H1 (cell line): ENCODE measurements at regions not wholly inside any gene's neighbourhood (a gene's known extent, or its start where the extent isn't known, plus 50 kb on each side); places are given as distances from the start of the nearest gene placed in this dataset.

Experiments used
- CTCF ChIA-PET: fragments of 300-600 bp; sonication (Branson Sonifier 250); formaldehyde crosslinking; loops from one replicate; lab custom pipeline; 2021; ENCODE audit not compliant: partially characterized antibody; lab: Charles Lee
- POLR2A ChIA-PET: fragments of 300-600 bp; sonication (Branson Sonifier 250); formaldehyde crosslinking; loops from one replicate; lab custom pipeline; 2021; ENCODE audit warnings: inconsistent platforms; ENCODE audit not compliant: partially characterized antibody; lab: Charles Lee
- DNase-seq, 2 experiments: peaks; one replicate each; pipeline versions ENCODE4 v3.0.0 to v3.0.0-alpha.2; 2010 to 2022; ENCODE audit warnings: low spot score in 2 of 2, low read depth in 1 of 2, mixed read lengths in 1 of 2
- FAIRE-seq: peaks from 2 replicates; lab custom pipeline; 2011; peaks lifted over from hg19 to GRCh38; lab: Jason Lieb, UNC
- H2AFZ ChIP-seq: 2 replicates; pipeline ENCODE4 v1.8.1; 2012; ENCODE audit warnings: low read length, inconsistent platforms
- H2AK5ac ChIP-seq: 2 replicates; pipeline ENCODE4 v1.6.1; 2013; ENCODE audit warnings: low read depth, low read length
- H2BK120ac ChIP-seq: replicated peaks from 2 replicates; pipeline ENCODE3; 2013; ENCODE audit warnings: low read depth, low read length, inconsistent platforms
- H2BK12ac ChIP-seq: 2 replicates; pipeline ENCODE4 v1.6.1; 2013; ENCODE audit warnings: low read depth, low read length
- H2BK15ac ChIP-seq: 2 replicates; pipeline ENCODE4 v1.6.1; 2013; ENCODE audit warnings: low read length
- H2BK20ac ChIP-seq: 2 replicates; pipeline ENCODE4 v1.6.1; 2013; ENCODE audit warnings: low read length
- H2BK5ac ChIP-seq: 2 replicates; pipeline ENCODE4 v1.6.1; 2013; ENCODE audit warnings: low read depth, low read length
- H3K14ac ChIP-seq: 2 replicates; pipeline ENCODE4 v1.6.1; 2013; ENCODE audit warnings: inconsistent platforms; ENCODE audit not compliant: insufficient read length
- H3K18ac ChIP-seq: 2 replicates; pipeline ENCODE4 v1.6.1; 2013; ENCODE audit warnings: low read length; ENCODE audit errors: extremely low read depth
- H3K23ac ChIP-seq: 2 replicates; pipeline ENCODE4 v1.6.1; 2013; ENCODE audit warnings: inconsistent platforms; ENCODE audit not compliant: insufficient read length
- H3K23me2 ChIP-seq: 2 replicates; pipeline ENCODE4 v1.6.1; 2013; ENCODE audit warnings: low read depth, low read length
- H3K27ac ChIP-seq: 2 replicates; pipeline ENCODE4 v1.6.1; 2011; ENCODE audit warnings: low read depth, low read length, inconsistent platforms
- H3K27me3 ChIP-seq, 4 experiments: replicated peaks in 1 of 4; 1 replicate in 1 of 4; 2 replicates in 3 of 4; pipeline versions ENCODE4 v1.6.1 to v1.8.1; 2011 to 2013; ENCODE audit warnings: low read length in 3 of 4, mild to moderate bottlenecking in 3 of 4, inconsistent platforms in 2 of 4, mixed read lengths in 2 of 4, moderate library complexity in 1 of 4; ENCODE audit not compliant: control insufficient read depth in 3 of 4, insufficient read depth in 3 of 4; ENCODE audit errors: extremely low read depth in 1 of 4
- H3K36me3 ChIP-seq, 4 experiments: 2 replicates each; pipeline versions ENCODE4 v1.6.1 to v1.8.1; 2011 to 2013; ENCODE audit warnings: mild to moderate bottlenecking in 4 of 4, low read length in 3 of 4, moderate library complexity in 2 of 4, control low read depth in 1 of 4, inconsistent platforms in 1 of 4; ENCODE audit not compliant: insufficient read depth in 4 of 4, control insufficient read depth in 2 of 4
- H3K4ac ChIP-seq: replicated peaks from 2 replicates; pipeline ENCODE3; 2013; ENCODE audit warnings: low read length, low read depth, mixed read lengths, inconsistent platforms; ENCODE audit not compliant: insufficient read length
- H3K4me1 ChIP-seq, 4 experiments: replicated peaks in 1 of 4; 1 replicate in 1 of 4; 2 replicates in 3 of 4; pipeline versions ENCODE4 v1.6.1 to v1.8.1; 2011 to 2013; ENCODE audit warnings: low read length in 3 of 4, inconsistent platforms in 2 of 4, mixed read lengths in 1 of 4; ENCODE audit not compliant: insufficient read depth in 4 of 4, control insufficient read depth in 3 of 4
- H3K4me2 ChIP-seq, 2 experiments: 2 replicates each; pipeline versions ENCODE4 v1.6.1 to v1.8.1; 2011 to 2013; ENCODE audit warnings: low read depth in 2 of 2, low read length in 2 of 2, control low read depth in 1 of 2, inconsistent platforms in 1 of 2, mild to moderate bottlenecking in 1 of 2; ENCODE audit not compliant: insufficient read depth in 1 of 2
- H3K4me3 ChIP-seq, 4 experiments: fragments of 200-600, 300-600 bp in 1 of 4; sonication (generic), shearing (Covaris generic), sonication (Bioruptor Twin) in 1 of 4; 2 replicates each; pipeline versions ENCODE4 v1.5.1 to v1.8.1; 2011 to 2016; ENCODE audit warnings: low read length in 4 of 4, low read depth in 3 of 4, control low read depth in 2 of 4, inconsistent platforms in 2 of 4, mild to moderate bottlenecking in 2 of 4, mixed read lengths in 1 of 4, moderate library complexity in 1 of 4; ENCODE audit not compliant: insufficient read depth in 2 of 4; ENCODE audit errors: extremely low read depth in 1 of 4
- H3K56ac ChIP-seq: replicated peaks from 2 replicates; pipeline ENCODE3; 2013; ENCODE audit warnings: low read depth, mild to moderate bottlenecking, mixed read lengths, low read length, inconsistent platforms; ENCODE audit not compliant: insufficient read length
- H3K79me1 ChIP-seq: 2 replicates; pipeline ENCODE4 v1.6.1; 2013; ENCODE audit warnings: low read depth, low read length, control low read depth
- H3K79me2 ChIP-seq, 2 experiments: 2 replicates each; pipeline versions ENCODE4 v1.6.1 to v1.8.1; 2012 to 2013; ENCODE audit warnings: low read length in 2 of 2, mild to moderate bottlenecking in 2 of 2, inconsistent platforms in 1 of 2; ENCODE audit not compliant: insufficient read depth in 2 of 2, control insufficient read depth in 1 of 2
- H3K9ac ChIP-seq, 4 experiments: replicated peaks in 1 of 4; 1 replicate in 1 of 4; 2 replicates in 3 of 4; pipeline versions ENCODE4 v1.6.1 to v1.8.1; 2011 to 2013; ENCODE audit warnings: low read depth in 3 of 4, low read length in 3 of 4, control low read depth in 2 of 4, mild to moderate bottlenecking in 2 of 4, moderate library complexity in 2 of 4, inconsistent platforms in 1 of 4; ENCODE audit errors: extremely low read depth in 1 of 4
- H3K9me3 ChIP-seq, 2 experiments: 2 replicates each; pipeline versions ENCODE4 v1.6.1 to v1.8.1; 2012 to 2013; ENCODE audit warnings: mild to moderate bottlenecking in 2 of 2, moderate library complexity in 2 of 2, control low read depth in 1 of 2, inconsistent platforms in 1 of 2, low read depth in 1 of 2, low read length in 1 of 2, mixed read lengths in 1 of 2; ENCODE audit not compliant: insufficient read depth in 2 of 2
- H4K20me1 ChIP-seq, 2 experiments: replicated peaks in 1 of 2; 2 replicates each; pipeline versions ENCODE3 to v1.8.1; 2011 to 2013; ENCODE audit warnings: inconsistent platforms in 2 of 2, low read length in 2 of 2, mild to moderate bottlenecking in 1 of 2; ENCODE audit not compliant: insufficient read depth in 2 of 2, control insufficient read depth in 1 of 2
- H4K5ac ChIP-seq: 2 replicates; pipeline ENCODE4 v1.6.1; 2013; ENCODE audit warnings: low read length, low read depth, mixed read lengths, inconsistent platforms; ENCODE audit not compliant: insufficient read length
- H4K8ac ChIP-seq: 2 replicates; pipeline ENCODE4 v1.8.0; 2013; ENCODE audit warnings: mild to moderate bottlenecking, moderate library complexity, low read length, inconsistent platforms; ENCODE audit not compliant: insufficient read depth; ENCODE audit errors: extremely low read depth
- H4K91ac ChIP-seq: replicated peaks from 2 replicates; pipeline ENCODE3; 2013; ENCODE audit warnings: low read length, mixed read lengths, inconsistent platforms; ENCODE audit not compliant: insufficient read length
- BCL11A ChIP-seq, 2 experiments: IDR thresholded peaks; one replicate each; pipeline ENCODE4 v1.6.1; 2011; ENCODE audit warnings: low read depth in 2 of 2, low read length in 2 of 2, mild to moderate bottlenecking in 2 of 2
- CEBPB ChIP-seq: IDR thresholded peaks from 2 replicates; pipeline ENCODE4 v1.6.1; 2012; ENCODE audit warnings: low read depth, low read length
- JUN ChIP-seq: IDR thresholded peaks from 2 replicates; pipeline ENCODE4 v1.6.1; 2011; ENCODE audit warnings: low read depth, mild to moderate bottlenecking, improper control_type of control experiment, low read length
- SRF ChIP-seq: IDR thresholded peaks from 2 replicates; pipeline ENCODE4 v1.6.1; 2011; ENCODE audit warnings: mild to moderate bottlenecking, low read depth, low read length, moderate library complexity
- TAF7 ChIP-seq: optimal IDR thresholded peaks from 2 replicates; pipeline ENCODE3; 2011; ENCODE audit warnings: low read depth, mild to moderate bottlenecking, inconsistent platforms, low read length, moderate library complexity, borderline replicate concordance
- TEAD4 ChIP-seq: IDR thresholded peaks from 2 replicates; pipeline ENCODE4 v1.6.1; 2012; ENCODE audit warnings: low read depth, low read length, inconsistent platforms, mixed read lengths
- WGBS, 2 experiments: shearing (Covaris generic) in 1 of 2; methylation state at CpG; one replicate each; pipeline versions ENCODE4 v1.1.6 to v1.1.7; 2013 to 2015; ENCODE audit warnings: low lambda C conversion rate in 2 of 2, mixed read lengths in 2 of 2, inconsistent platforms in 1 of 2, low coverage in 1 of 2, missing lambda C conversion rate in 1 of 2; ENCODE audit not compliant: insufficient replicate concordance in 2 of 2, insufficient coverage in 1 of 2, insufficient read length in 1 of 2; ENCODE audit errors: extremely low coverage in 1 of 2, missing lambda C conversion rate in 1 of 2; 5-methylcytosine and 5-hydroxymethylcytosine counted together

- no peak overlapping the region for H2AFZ ChIP-seq
- 81% methylated on average over 13 of the region's 13 CpGs; no CpG with 5 or more reads in 1 of the 2 experiments for WGBS, 2 experiments
- FAIRE-seq = no peak
Observed at GRCh38 chr22:48096851-48097665, 1334.6 kb downstream of the TBC1D22A start.

More at GRCh38 chr22:48096851-48097665, 1334.6 kb downstream of the TBC1D22A start:
- H3K4me1 ChIP-seq = peaks cover 0 to 9% (median 0%) of the 10 kb centered on the region in 4 experiments; a peak in 2 of 7 replicates
- no peak overlapping the region for H3K9ac ChIP-seq
- no peak overlapping the region for H2BK20ac ChIP-seq
- H2BK5ac ChIP-seq = no peak overlapping the region
- no peaks in the 10 kb centered on the region for H3K23me2 ChIP-seq
- CTCF ChIA-PET = interaction anchor here (0.6 kb wide), 1 partner anchor 278 kb away, joined by 3 read pairs; no protein-coding TSS in a partner anchor
- no peak overlapping the region for H3K18ac ChIP-seq
- H3K27me3 ChIP-seq = no peaks in the 10 kb centered on the region
- H3K9me3 ChIP-seq = no peaks in the 10 kb centered on the region
- H3K27ac ChIP-seq = no peak overlapping the region
- peak overlapping the region; percentile 46; the same call in 1 of the 2 replicates for H4K8ac ChIP-seq
- H4K5ac ChIP-seq = no peak overlapping the region
- H2BK15ac ChIP-seq = no peak overlapping the region
- no peak overlapping the region for H3K14ac ChIP-seq
- peak overlapping the region; percentile 66 for H4K91ac ChIP-seq
- DNase-seq = no peak
- no peak for TF ChIP-seq CEBPB
- TF ChIP-seq JUN = no peak
- no peak for TF ChIP-seq BCL11A (IDR thresholded peaks at IDR 0.05; ENCODE audit: low read depth in 2 of 2, low read length in 2 of 2)
- TF ChIP-seq SRF = no peak
- TF ChIP-seq TAF7 = no peak
- TF ChIP-seq TEAD4 = no peak
- POLR2A ChIA-PET = no interaction called here
- no peaks in the 10 kb centered on the region for H4K20me1 ChIP-seq
- no peak overlapping the region for H3K23ac ChIP-seq
- H3K4me2 ChIP-seq = 0 out of 4 replicates have a peak overlapping the region, but pooled peaks of 1 of the 2 experiments have one; percentile 34
- no peak overlapping the region for H2AK5ac ChIP-seq
- H3K56ac ChIP-seq = no peak overlapping the region
- H3K4ac ChIP-seq = no peak overlapping the region
- no peaks in the 10 kb centered on the region for H3K36me3 ChIP-seq
- no peaks in the 10 kb centered on the region for H3K79me1 ChIP-seq
- H3K4me3 ChIP-seq = no peak overlapping the region
- H3K79me2 ChIP-seq = no peaks in the 10 kb centered on the region
- H2BK12ac ChIP-seq = no peak overlapping the region
- no peak overlapping the region for H2BK120ac ChIP-seq
